K562 (cell line): ENCODE measurements at regions not wholly inside any gene's neighbourhood (a gene's known extent, or its start where the extent isn't known, plus 50 kb on each side); places are given as distances from the start of the nearest gene placed in this dataset.

ENCODE experiments used
- ATAC-seq: fragments of 200-7000 bp; cut with Tn5 transposase; 3 replicates; pipeline ENCODE4 v1.9.1; 2020; ENCODE audit warnings: moderate library complexity
- BruUV-seq: library from RNA; stranded (reverse); fragments of 400-500 nt; replicated peaks from 2 replicates; lab custom pipeline; 2021; lab: Mats Ljungman, UMichigan
- CTCF ChIA-PET: fragments of 300-600 bp; formaldehyde crosslinking; extraction: SDS; loops from one replicate; lab custom pipeline; 2021; ENCODE audit warnings: low intra/inter-chr PET ratio; lab: Yijun Ruan, JAX
- POLR2A ChIA-PET: fragments of 300-600, 350-650 bp; sonication (Branson Sonifier 250); formaldehyde crosslinking; extraction: SDS; loops from one replicate; lab custom pipeline; 2021; ENCODE audit warnings: antibody characterized with exemption, inconsistent platforms; lab: Yijun Ruan, JAX
- DNase-seq, 4 experiments: peaks; one replicate each; pipeline versions ENCODE4 v3.0.0 to v3.0.0-alpha.2; 2011 to 2018; ENCODE audit warnings: low spot score in 3 of 4, mixed read lengths in 3 of 4; ENCODE audit errors: extremely low read depth in 1 of 4
- FAIRE-seq: peaks from 2 replicates; lab custom pipeline; 2011; peaks lifted over from hg19 to GRCh38; lab: Jason Lieb, UNC
- H2AFZ ChIP-seq: 2 replicates; pipeline ENCODE4 v1.6.0; 2011; ENCODE audit warnings: low read depth, low read length, control low read depth, inconsistent platforms
- H3K27ac ChIP-seq: fragments of 200-600 bp; 3 replicates; pipeline ENCODE4 v1.8.0; 2011; ENCODE audit warnings: low read depth, mild to moderate bottlenecking, control low read depth, inconsistent platforms, low read length, moderate library complexity, mixed read lengths; ENCODE audit errors: extremely low read depth
- H3K27me3 ChIP-seq, 2 experiments: fragments of 300-600 bp in 1 of 2; 2 replicates in 1 of 2; 3 replicates in 1 of 2; pipeline versions ENCODE4 v1.6.0 to v1.8.0; 2011; ENCODE audit warnings: inconsistent platforms in 2 of 2, low read length in 2 of 2, mild to moderate bottlenecking in 1 of 2, mixed read lengths in 1 of 2, moderate library complexity in 1 of 2; ENCODE audit not compliant: control insufficient read depth in 2 of 2, insufficient read depth in 2 of 2
- H3K36me3 ChIP-seq: fragments of 300-600 bp; 3 replicates; pipeline ENCODE4 v1.8.0; 2011; ENCODE audit warnings: mild to moderate bottlenecking, low read length, inconsistent platforms; ENCODE audit not compliant: control insufficient read depth, insufficient read depth
- H3K4me1 ChIP-seq, 2 experiments: fragments of 200-600 bp in 1 of 2; replicated peaks in 1 of 2; 2 replicates in 1 of 2; 3 replicates in 1 of 2; pipeline versions ENCODE4 v1.5.1 to v1.8.0; 2011; ENCODE audit warnings: inconsistent platforms in 2 of 2, low read length in 2 of 2, mild to moderate bottlenecking in 1 of 2, mixed read lengths in 1 of 2, moderate library complexity in 1 of 2; ENCODE audit not compliant: control insufficient read depth in 2 of 2, insufficient read depth in 2 of 2
- H3K4me2 ChIP-seq: 2 replicates; pipeline ENCODE4 v1.6.1; 2011; ENCODE audit warnings: low read length, control low read depth, inconsistent platforms, mixed read lengths; ENCODE audit not compliant: insufficient read depth
- H3K4me3 ChIP-seq: fragments of 200-600 bp; sonication (generic), shearing (Covaris generic); 2 replicates; pipeline ENCODE4 v1.5.1; 2016; ENCODE audit warnings: control low read depth, inconsistent platforms
- H3K79me2 ChIP-seq: fragments of 200-600 bp; 3 replicates; pipeline ENCODE4 v1.8.0; 2011; ENCODE audit warnings: low read length, inconsistent platforms; ENCODE audit not compliant: control insufficient read depth, insufficient read depth
- H3K9ac ChIP-seq, 2 experiments: 2 replicates each; pipeline versions ENCODE4 v1.6.0 to v1.6.1; 2011; ENCODE audit warnings: low read depth in 2 of 2, low read length in 2 of 2, control low read depth in 1 of 2, inconsistent platforms in 1 of 2, mild to moderate bottlenecking in 1 of 2, mixed read lengths in 1 of 2; ENCODE audit not compliant: insufficient read depth in 1 of 2
- H3K9me1 ChIP-seq: one replicate; pipeline ENCODE4 v1.6.0; 2011; ENCODE audit warnings: inconsistent platforms, mild to moderate bottlenecking, low read length, moderate library complexity; ENCODE audit not compliant: control insufficient read depth, insufficient read depth
- H3K9me3 ChIP-seq: replicated peaks from 2 replicates; pipeline ENCODE4 v1.5.1; 2011; ENCODE audit warnings: low read depth, low read length, inconsistent platforms; ENCODE audit not compliant: control insufficient read depth, insufficient read depth
- H4K20me1 ChIP-seq: replicated peaks from 2 replicates; pipeline ENCODE4 v1.6.1; 2011; ENCODE audit warnings: low read length, inconsistent platforms, mixed read lengths; ENCODE audit not compliant: control insufficient read depth, insufficient read depth
- TEAD4 ChIP-seq, 2 experiments: sonication (generic) in 1 of 2; formaldehyde crosslinking in 1 of 2; IDR thresholded peaks; 2 replicates each; pipeline versions ENCODE4 v1.6.1 to v1.8.0; 2012 to 2022; ENCODE audit warnings: borderline replicate concordance in 1 of 2, inconsistent platforms in 1 of 2, low read length in 1 of 2, mild to moderate bottlenecking in 1 of 2, missing genetic modification reagents in 1 of 2
- TOE1 ChIP-seq, 2 experiments: fragments of 450-650 bp in 1 of 2; sonication (generic) in 1 of 2; formaldehyde crosslinking in 1 of 2; IDR thresholded peaks; 2 replicates each; pipeline versions ENCODE4 v1.7.1 to v1.8.0; 2016 to 2022; ENCODE audit warnings: borderline replicate concordance in 2 of 2, mild to moderate bottlenecking in 2 of 2, antibody characterized with exemption in 1 of 2, inconsistent platforms in 1 of 2, low read depth in 1 of 2, missing genetic modification reagents in 1 of 2, moderate library complexity in 1 of 2
- WGBS: fragments of 100-300 bp; shearing (Covaris generic); methylation state at CpG from one replicate; pipeline ENCODE4 v1.1.6; 2016; ENCODE audit warnings: low coverage, mixed read lengths; ENCODE audit not compliant: insufficient coverage; ENCODE audit errors: missing lambda C conversion rate; 5-methylcytosine and 5-hydroxymethylcytosine counted together
- in situ Hi-C: fragments of 300-500 bp; cut with MboI; formaldehyde crosslinking; loops from 4 replicates; pipeline ENCODE4 v1.15.0; 2018; ENCODE audit warnings: inconsistent platforms, mixed read lengths
- intact Hi-C: fragments of 100-400 bp; cut with micrococcal nuclease; formaldehyde crosslinking; loops from 2 replicates; pipeline ENCODE4 v1.14.2; 2022
- TF ChIP-seq, protein P1 (sequence below): fragments of 450-650 bp; IDR thresholded peaks from 2 replicates; pipeline ENCODE4 v1.6.1; 2014; ENCODE audit warnings: low read depth, mild to moderate bottlenecking, moderate library complexity, borderline replicate concordance
- TF ChIP-seq, protein P2 (sequence below): fragments of 250-450 bp; sonication (Bioruptor Pico); IDR thresholded peaks from 2 replicates; pipeline ENCODE4 v1.5.0; 2020; ENCODE audit warnings: mild to moderate bottlenecking, borderline replicate concordance
- TF ChIP-seq, protein P3 (sequence below): fragments of 200-600 bp; sonication (generic); IDR thresholded peaks from one replicate; pipeline ENCODE4 v1.6.1; 2012; ENCODE audit warnings: mild to moderate bottlenecking, low read depth, low read length, inconsistent platforms

DNA sequence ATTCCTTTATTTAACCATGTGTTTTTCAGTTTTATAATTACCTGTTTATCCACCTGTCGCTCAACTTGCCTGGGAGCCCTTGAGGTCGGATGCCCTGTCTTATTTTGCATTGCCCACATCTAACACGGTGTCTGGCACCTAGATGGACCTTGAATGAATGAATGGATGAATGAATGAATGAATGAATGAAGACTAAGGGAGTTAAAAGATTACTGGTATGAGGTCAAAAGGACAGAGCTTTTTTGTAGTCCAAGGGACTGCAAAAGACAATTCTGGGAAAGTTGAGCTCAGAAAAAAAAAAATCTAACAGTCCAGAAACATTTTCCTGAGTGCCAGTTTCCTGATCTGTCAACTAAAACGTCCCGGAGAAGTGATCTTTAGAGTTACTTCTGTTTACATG, 244.6 kb upstream of the MYOCD start:
- Histone ChIP-seq H3K27ac (no peak overlapping the region), H3K27me3 (no peaks in the 10 kb centered on the region; a peak in 1 of 5 replicates), H3K4me1 (no peaks in the 10 kb centered on the region), H3K9me3 (no peaks in the 10 kb centered on the region), H2AFZ (no peak overlapping the region), H3K9ac (no peak overlapping the region), H3K4me3 (no peak overlapping the region), H3K9me1 (no peaks in the 10 kb centered on the region), H3K4me2 (no peak overlapping the region), H3K36me3 (no peaks in the 10 kb centered on the region), H3K79me2 (no peaks in the 10 kb centered on the region), H4K20me1 (no peaks in the 10 kb centered on the region)
- ChIA-PET CTCF (no interaction called here), POLR2A (no interaction called here)
- in situ Hi-C loops: no loop called here
- intact Hi-C loops: no loop called here
- ATAC-seq: no peak
- BruUV-seq: no TSS peak
- no peak for FAIRE-seq
- DNase-seq: no peak
- WGBS: 2% methylated on average over 5 of the region's 5 CpGs
- TF ChIP-seq TOE1 (IDR thresholded peaks at IDR 0.05; ENCODE audit: borderline replicate concordance) (no peak), TOE1 (CRISPR knock-in tag; IDR thresholded peaks at IDR 0.05; ENCODE audit: borderline replicate concordance, low read depth) (no peak), TEAD4 (IDR thresholded peaks at IDR 0.05; ENCODE audit: low read length) (no peak), TEAD4 (CRISPR knock-in tag; IDR thresholded peaks at IDR 0.05; ENCODE audit: borderline replicate concordance) (no peak)
- TF ChIP-seq, protein P1, sequence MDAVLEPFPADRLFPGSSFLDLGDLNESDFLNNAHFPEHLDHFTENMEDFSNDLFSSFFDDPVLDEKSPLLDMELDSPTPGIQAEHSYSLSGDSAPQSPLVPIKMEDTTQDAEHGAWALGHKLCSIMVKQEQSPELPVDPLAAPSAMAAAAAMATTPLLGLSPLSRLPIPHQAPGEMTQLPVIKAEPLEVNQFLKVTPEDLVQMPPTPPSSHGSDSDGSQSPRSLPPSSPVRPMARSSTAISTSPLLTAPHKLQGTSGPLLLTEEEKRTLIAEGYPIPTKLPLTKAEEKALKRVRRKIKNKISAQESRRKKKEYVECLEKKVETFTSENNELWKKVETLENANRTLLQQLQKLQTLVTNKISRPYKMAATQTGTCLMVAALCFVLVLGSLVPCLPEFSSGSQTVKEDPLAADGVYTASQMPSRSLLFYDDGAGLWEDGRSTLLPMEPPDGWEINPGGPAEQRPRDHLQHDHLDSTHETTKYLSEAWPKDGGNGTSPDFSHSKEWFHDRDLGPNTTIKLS: no peak
- TF ChIP-seq, protein P2, sequence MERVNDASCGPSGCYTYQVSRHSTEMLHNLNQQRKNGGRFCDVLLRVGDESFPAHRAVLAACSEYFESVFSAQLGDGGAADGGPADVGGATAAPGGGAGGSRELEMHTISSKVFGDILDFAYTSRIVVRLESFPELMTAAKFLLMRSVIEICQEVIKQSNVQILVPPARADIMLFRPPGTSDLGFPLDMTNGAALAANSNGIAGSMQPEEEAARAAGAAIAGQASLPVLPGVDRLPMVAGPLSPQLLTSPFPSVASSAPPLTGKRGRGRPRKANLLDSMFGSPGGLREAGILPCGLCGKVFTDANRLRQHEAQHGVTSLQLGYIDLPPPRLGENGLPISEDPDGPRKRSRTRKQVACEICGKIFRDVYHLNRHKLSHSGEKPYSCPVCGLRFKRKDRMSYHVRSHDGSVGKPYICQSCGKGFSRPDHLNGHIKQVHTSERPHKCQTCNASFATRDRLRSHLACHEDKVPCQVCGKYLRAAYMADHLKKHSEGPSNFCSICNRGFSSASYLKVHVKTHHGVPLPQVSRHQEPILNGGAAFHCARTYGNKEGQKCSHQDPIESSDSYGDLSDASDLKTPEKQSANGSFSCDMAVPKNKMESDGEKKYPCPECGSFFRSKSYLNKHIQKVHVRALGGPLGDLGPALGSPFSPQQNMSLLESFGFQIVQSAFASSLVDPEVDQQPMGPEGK (CRISPR knock-in tag): no peak
- TF ChIP-seq, protein P3, sequence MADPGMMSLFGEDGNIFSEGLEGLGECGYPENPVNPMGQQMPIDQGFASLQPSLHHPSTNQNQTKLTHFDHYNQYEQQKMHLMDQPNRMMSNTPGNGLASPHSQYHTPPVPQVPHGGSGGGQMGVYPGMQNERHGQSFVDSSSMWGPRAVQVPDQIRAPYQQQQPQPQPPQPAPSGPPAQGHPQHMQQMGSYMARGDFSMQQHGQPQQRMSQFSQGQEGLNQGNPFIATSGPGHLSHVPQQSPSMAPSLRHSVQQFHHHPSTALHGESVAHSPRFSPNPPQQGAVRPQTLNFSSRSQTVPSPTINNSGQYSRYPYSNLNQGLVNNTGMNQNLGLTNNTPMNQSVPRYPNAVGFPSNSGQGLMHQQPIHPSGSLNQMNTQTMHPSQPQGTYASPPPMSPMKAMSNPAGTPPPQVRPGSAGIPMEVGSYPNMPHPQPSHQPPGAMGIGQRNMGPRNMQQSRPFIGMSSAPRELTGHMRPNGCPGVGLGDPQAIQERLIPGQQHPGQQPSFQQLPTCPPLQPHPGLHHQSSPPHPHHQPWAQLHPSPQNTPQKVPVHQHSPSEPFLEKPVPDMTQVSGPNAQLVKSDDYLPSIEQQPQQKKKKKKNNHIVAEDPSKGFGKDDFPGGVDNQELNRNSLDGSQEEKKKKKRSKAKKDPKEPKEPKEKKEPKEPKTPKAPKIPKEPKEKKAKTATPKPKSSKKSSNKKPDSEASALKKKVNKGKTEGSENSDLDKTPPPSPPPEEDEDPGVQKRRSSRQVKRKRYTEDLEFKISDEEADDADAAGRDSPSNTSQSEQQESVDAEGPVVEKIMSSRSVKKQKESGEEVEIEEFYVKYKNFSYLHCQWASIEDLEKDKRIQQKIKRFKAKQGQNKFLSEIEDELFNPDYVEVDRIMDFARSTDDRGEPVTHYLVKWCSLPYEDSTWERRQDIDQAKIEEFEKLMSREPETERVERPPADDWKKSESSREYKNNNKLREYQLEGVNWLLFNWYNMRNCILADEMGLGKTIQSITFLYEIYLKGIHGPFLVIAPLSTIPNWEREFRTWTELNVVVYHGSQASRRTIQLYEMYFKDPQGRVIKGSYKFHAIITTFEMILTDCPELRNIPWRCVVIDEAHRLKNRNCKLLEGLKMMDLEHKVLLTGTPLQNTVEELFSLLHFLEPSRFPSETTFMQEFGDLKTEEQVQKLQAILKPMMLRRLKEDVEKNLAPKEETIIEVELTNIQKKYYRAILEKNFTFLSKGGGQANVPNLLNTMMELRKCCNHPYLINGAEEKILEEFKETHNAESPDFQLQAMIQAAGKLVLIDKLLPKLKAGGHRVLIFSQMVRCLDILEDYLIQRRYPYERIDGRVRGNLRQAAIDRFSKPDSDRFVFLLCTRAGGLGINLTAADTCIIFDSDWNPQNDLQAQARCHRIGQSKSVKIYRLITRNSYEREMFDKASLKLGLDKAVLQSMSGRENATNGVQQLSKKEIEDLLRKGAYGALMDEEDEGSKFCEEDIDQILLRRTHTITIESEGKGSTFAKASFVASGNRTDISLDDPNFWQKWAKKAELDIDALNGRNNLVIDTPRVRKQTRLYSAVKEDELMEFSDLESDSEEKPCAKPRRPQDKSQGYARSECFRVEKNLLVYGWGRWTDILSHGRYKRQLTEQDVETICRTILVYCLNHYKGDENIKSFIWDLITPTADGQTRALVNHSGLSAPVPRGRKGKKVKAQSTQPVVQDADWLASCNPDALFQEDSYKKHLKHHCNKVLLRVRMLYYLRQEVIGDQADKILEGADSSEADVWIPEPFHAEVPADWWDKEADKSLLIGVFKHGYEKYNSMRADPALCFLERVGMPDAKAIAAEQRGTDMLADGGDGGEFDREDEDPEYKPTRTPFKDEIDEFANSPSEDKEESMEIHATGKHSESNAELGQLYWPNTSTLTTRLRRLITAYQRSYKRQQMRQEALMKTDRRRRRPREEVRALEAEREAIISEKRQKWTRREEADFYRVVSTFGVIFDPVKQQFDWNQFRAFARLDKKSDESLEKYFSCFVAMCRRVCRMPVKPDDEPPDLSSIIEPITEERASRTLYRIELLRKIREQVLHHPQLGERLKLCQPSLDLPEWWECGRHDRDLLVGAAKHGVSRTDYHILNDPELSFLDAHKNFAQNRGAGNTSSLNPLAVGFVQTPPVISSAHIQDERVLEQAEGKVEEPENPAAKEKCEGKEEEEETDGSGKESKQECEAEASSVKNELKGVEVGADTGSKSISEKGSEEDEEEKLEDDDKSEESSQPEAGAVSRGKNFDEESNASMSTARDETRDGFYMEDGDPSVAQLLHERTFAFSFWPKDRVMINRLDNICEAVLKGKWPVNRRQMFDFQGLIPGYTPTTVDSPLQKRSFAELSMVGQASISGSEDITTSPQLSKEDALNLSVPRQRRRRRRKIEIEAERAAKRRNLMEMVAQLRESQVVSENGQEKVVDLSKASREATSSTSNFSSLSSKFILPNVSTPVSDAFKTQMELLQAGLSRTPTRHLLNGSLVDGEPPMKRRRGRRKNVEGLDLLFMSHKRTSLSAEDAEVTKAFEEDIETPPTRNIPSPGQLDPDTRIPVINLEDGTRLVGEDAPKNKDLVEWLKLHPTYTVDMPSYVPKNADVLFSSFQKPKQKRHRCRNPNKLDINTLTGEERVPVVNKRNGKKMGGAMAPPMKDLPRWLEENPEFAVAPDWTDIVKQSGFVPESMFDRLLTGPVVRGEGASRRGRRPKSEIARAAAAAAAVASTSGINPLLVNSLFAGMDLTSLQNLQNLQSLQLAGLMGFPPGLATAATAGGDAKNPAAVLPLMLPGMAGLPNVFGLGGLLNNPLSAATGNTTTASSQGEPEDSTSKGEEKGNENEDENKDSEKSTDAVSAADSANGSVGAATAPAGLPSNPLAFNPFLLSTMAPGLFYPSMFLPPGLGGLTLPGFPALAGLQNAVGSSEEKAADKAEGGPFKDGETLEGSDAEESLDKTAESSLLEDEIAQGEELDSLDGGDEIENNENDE: no peak
